Gastrocnemius medialis (tissue), 4 donors: ENCODE measurements at regions not wholly inside any gene's neighbourhood (a gene's known extent, or its start where the extent isn't known, plus 50 kb on each side); places are given as distances from the start of the nearest gene placed in this dataset.

Experiments used
- CTCF ChIP-seq, 5 experiments: fragments of 450-650 bp in 3 of 5; fragments of 200-600 bp in 2 of 5; sonication (generic) in 2 of 5; IDR thresholded peaks in 4 of 5; conservative IDR thresholded peaks in 1 of 5; 1 replicate in 4 of 5; 2 replicates in 1 of 5; pipeline ENCODE4 v1.5.1; 2016 to 2019; ENCODE audit warnings: antibody characterized with exemption in 5 of 5, mild to moderate bottlenecking in 3 of 5, moderate library complexity in 3 of 5
- POLR2A ChIP-seq, 2 donors: fragments of 450-650 bp; IDR thresholded peaks; one replicate each; pipeline ENCODE4 v1.6.1; 2017; ENCODE audit warnings: antibody characterized with exemption in 2 of 2, mild to moderate bottlenecking in 2 of 2, moderate library complexity in 2 of 2

- TF ChIP-seq POLR2A (IDR thresholded peaks at IDR 0.05), result no peak
- TF ChIP-seq CTCF (IDR thresholded peaks at IDR 0.05 in 4 of 5, conservative IDR thresholded peaks at IDR 0.05 in 1 of 5), result no peak
Observed at GRCh38 chr9:38281196-38281595, 111.3 kb upstream of the ALDH1B1 start.
